IPS-15b (cell line): ENCODE measurements at regions not wholly inside any gene's neighbourhood (a gene's known extent, or its start where the extent isn't known, plus 50 kb on each side); places are given as distances from the start of the nearest gene placed in this dataset.

Experiments
- H3K27me3 ChIP-seq: one replicate; pipeline ENCODE4 v1.6.1; 2013; ENCODE audit warnings: low read length; ENCODE audit not compliant: control insufficient read depth, insufficient read depth
- H3K36me3 ChIP-seq: one replicate; pipeline ENCODE4 v1.6.1; 2013; ENCODE audit warnings: low read length; ENCODE audit not compliant: control insufficient read depth, insufficient read depth
- H3K4me1 ChIP-seq: one replicate; pipeline ENCODE4 v1.6.1; 2013; ENCODE audit warnings: mild to moderate bottlenecking, low read length; ENCODE audit not compliant: control insufficient read depth, insufficient read depth
- H3K4me3 ChIP-seq: one replicate; pipeline ENCODE4 v1.5.1; 2013; ENCODE audit warnings: low read depth, low read length
- H3K9ac ChIP-seq: one replicate; pipeline ENCODE4 v1.6.1; 2013; ENCODE audit warnings: low read depth, mild to moderate bottlenecking, low read length
- H3K9me3 ChIP-seq: one replicate; pipeline ENCODE4 v1.6.1; 2013; ENCODE audit warnings: mild to moderate bottlenecking, low read length; ENCODE audit not compliant: control insufficient read depth, insufficient read depth

- Histone ChIP-seq H3K9me3 (no peaks in the 10 kb centered on the region), H3K4me3 (no peak overlapping the region)
Observed at GRCh38 chr6:163960128-163960527, 545.6 kb downstream of the QKI start.

GRCh38 chr6:163958646-163959045, 544.1 kb downstream of the QKI start:
- H3K36me3 ChIP-seq = no peaks in the 10 kb centered on the region
- H3K4me1 ChIP-seq = peaks cover 6% of the 10 kb centered on the region
- H3K9ac ChIP-seq = no peak overlapping the region
- H3K4me3 ChIP-seq = no peak overlapping the region
- no peaks in the 10 kb centered on the region for H3K27me3 ChIP-seq
- no peaks in the 10 kb centered on the region for H3K9me3 ChIP-seq

More at GRCh38 chr6:163960128-163960527, 545.6 kb downstream of the QKI start:
- H3K36me3 ChIP-seq = no peaks in the 10 kb centered on the region
- H3K4me1 ChIP-seq = peaks cover 6% of the 10 kb centered on the region
- no peaks in the 10 kb centered on the region for H3K27me3 ChIP-seq
- H3K9ac ChIP-seq = no peak overlapping the region

GRCh38 chr6:163956571-163957407, 542.3 kb downstream of the QKI start:
- no peak overlapping the region for H3K4me3 ChIP-seq
- H3K27me3 ChIP-seq = no peaks in the 10 kb centered on the region
- H3K4me1 ChIP-seq = peaks cover 6% of the 10 kb centered on the region
- no peak overlapping the region for H3K9ac ChIP-seq
- no peaks in the 10 kb centered on the region for H3K36me3 ChIP-seq
- no peaks in the 10 kb centered on the region for H3K9me3 ChIP-seq

GRCh38 chr6:163955756-163956155, 541.2 kb downstream of the QKI start:
- Histone ChIP-seq H3K9ac (no peak overlapping the region), H3K9me3 (no peaks in the 10 kb centered on the region), H3K36me3 (no peaks in the 10 kb centered on the region), H3K27me3 (no peaks in the 10 kb centered on the region), H3K4me1 (peaks cover 6% of the 10 kb centered on the region), H3K4me3 (no peak overlapping the region)

GRCh38 chr6:163955096-163955495, 540.6 kb downstream of the QKI start:
- H3K9ac ChIP-seq = no peak overlapping the region
- no peaks in the 10 kb centered on the region for H3K27me3 ChIP-seq
- H3K9me3 ChIP-seq = no peaks in the 10 kb centered on the region
- H3K36me3 ChIP-seq = no peaks in the 10 kb centered on the region
- peaks cover 6% of the 10 kb centered on the region for H3K4me1 ChIP-seq
- H3K4me3 ChIP-seq = no peak overlapping the region

- Histone ChIP-seq H3K4me1 (peaks cover 6% of the 10 kb centered on the region), H3K9me3 (no peaks in the 10 kb centered on the region), H3K9ac (no peak overlapping the region)
Observed at GRCh38 chr6:163954088-163954775, 539.7 kb downstream of the QKI start.

GRCh38 chr6:163952005-163952404, 537.5 kb downstream of the QKI start:
- no peaks in the 10 kb centered on the region for H3K4me1 ChIP-seq
- no peak overlapping the region for H3K9ac ChIP-seq
- no peak overlapping the region for H3K4me3 ChIP-seq
- H3K9me3 ChIP-seq = no peaks in the 10 kb centered on the region
- H3K36me3 ChIP-seq = no peaks in the 10 kb centered on the region
- H3K27me3 ChIP-seq = no peaks in the 10 kb centered on the region

More at GRCh38 chr6:163954088-163954775, 539.7 kb downstream of the QKI start:
- Histone ChIP-seq H3K27me3 (no peaks in the 10 kb centered on the region), H3K36me3 (no peaks in the 10 kb centered on the region), H3K4me3 (no peak overlapping the region)

GRCh38 chr6:163951326-163951725, 536.8 kb downstream of the QKI start:
- no peaks in the 10 kb centered on the region for H3K9me3 ChIP-seq
- H3K4me1 ChIP-seq = no peaks in the 10 kb centered on the region
- H3K9ac ChIP-seq = no peak overlapping the region
- H3K36me3 ChIP-seq = no peaks in the 10 kb centered on the region
- no peak overlapping the region for H3K4me3 ChIP-seq
- no peaks in the 10 kb centered on the region for H3K27me3 ChIP-seq

GRCh38 chr6:163950159-163950558, 535.6 kb downstream of the QKI start:
- Histone ChIP-seq H3K9ac (no peak overlapping the region), H3K27me3 (no peaks in the 10 kb centered on the region), H3K4me3 (no peak overlapping the region), H3K4me1 (peaks cover 2% of the 10 kb centered on the region), H3K36me3 (no peaks in the 10 kb centered on the region), H3K9me3 (no peaks in the 10 kb centered on the region)

- Histone ChIP-seq H3K36me3 (no peaks in the 10 kb centered on the region), H3K9ac (no peak overlapping the region), H3K4me1 (peaks cover 8% of the 10 kb centered on the region), H3K27me3 (no peaks in the 10 kb centered on the region), H3K4me3 (no peak overlapping the region), H3K9me3 (no peaks in the 10 kb centered on the region)
Observed at GRCh38 chr6:163949431-163949830, 534.9 kb downstream of the QKI start.

- no peak overlapping the region for H3K4me3 ChIP-seq
- H3K9ac ChIP-seq = no peak overlapping the region
- peaks cover 11% of the 10 kb centered on the region for H3K4me1 ChIP-seq
- no peaks in the 10 kb centered on the region for H3K27me3 ChIP-seq
- H3K9me3 ChIP-seq = no peaks in the 10 kb centered on the region
- H3K36me3 ChIP-seq = no peaks in the 10 kb centered on the region
Observed at GRCh38 chr6:163948250-163948649, 533.7 kb downstream of the QKI start.

- H3K9ac ChIP-seq = no peak overlapping the region
- peaks cover 15% of the 10 kb centered on the region for H3K4me1 ChIP-seq
- H3K36me3 ChIP-seq = no peaks in the 10 kb centered on the region
- H3K4me3 ChIP-seq = no peak overlapping the region
- H3K27me3 ChIP-seq = no peaks in the 10 kb centered on the region
- H3K9me3 ChIP-seq = no peaks in the 10 kb centered on the region
Observed at GRCh38 chr6:163947276-163947675, 532.8 kb downstream of the QKI start.
